Epithelial cell of prostate (primary cell): ENCODE measurements at regions not wholly inside any gene's neighbourhood (a gene's known extent, or its start where the extent isn't known, plus 50 kb on each side); places are given as distances from the start of the nearest gene placed in this dataset.

Experiments
- DNase-seq: peaks from one replicate; pipeline ENCODE4 v3.0.0-alpha.2; 2011; ENCODE audit warnings: low read depth, low spot score
- H3K27ac ChIP-seq: fragments of 450-650 bp; 2 replicates; pipeline ENCODE4 v1.5.1; 2017; ENCODE audit warnings: mild to moderate bottlenecking

DNA sequence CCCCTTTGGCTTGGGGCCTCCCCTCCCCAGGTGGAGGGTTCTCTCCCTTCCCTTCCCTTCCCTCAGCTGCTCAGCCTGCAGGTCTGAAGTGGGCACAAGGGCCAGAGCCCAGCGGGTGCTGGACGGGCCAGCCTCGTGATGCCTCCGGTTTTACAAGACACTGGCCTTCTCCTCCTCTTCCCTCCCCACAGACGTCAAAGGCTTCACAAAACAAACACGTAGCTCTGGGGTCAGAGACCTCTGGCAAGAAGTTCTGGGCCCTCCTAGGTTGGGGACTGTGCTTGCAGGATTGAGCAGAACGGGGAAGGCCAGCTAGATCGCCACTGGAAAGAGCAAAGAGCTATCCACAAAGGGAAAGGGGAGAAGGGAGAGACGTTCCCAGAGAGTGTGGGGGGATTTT is 81.4 kb upstream of the TPM1 start:
- DNase-seq = no peak
- no peak overlapping the region for H3K27ac ChIP-seq

DNA sequence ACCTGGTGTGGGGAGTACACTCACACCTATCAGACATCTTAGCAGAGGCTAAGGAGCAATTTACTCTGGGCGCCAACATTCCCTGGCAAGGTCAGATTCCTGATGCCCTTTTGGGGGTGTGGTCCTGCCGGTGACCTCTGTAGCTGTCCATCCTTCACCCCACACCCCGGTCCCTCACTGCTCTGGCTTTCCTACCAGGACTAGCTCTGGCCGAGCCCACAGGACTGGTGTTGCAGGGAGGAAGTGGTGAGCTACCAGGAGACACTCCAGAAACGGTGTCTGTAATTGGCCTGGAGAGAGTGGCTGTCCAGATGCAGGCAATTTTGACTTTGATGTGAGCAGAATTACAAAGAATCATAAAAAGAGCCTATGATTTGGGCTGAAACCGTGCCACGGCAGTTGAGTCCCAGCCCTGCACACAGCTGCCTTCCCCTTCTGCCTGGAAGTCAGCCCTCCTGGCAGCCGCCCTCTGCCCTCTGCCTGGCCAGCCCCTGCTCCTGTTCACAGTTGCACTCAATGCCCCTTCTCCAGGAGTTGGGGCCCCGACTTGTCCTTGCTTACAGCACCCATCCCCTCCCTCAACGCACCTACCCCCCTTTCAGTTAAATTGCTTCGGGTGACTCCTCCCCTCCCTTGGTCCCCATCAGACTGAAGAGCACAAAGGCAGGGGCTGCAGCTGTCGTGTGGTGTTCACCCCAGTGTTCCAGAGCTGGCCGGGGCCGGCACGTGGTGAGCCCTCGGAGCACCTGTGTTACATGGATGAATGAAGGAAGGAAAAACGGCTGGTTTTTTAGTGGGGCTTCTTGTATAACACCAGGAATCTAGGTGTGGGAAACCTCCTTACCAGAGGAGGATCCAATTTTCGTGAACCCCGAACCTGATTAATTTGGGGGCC is 80.2 kb upstream of the TPM1 start:
- no peak overlapping the region for H3K27ac ChIP-seq
- no peak for DNase-seq

DNA sequence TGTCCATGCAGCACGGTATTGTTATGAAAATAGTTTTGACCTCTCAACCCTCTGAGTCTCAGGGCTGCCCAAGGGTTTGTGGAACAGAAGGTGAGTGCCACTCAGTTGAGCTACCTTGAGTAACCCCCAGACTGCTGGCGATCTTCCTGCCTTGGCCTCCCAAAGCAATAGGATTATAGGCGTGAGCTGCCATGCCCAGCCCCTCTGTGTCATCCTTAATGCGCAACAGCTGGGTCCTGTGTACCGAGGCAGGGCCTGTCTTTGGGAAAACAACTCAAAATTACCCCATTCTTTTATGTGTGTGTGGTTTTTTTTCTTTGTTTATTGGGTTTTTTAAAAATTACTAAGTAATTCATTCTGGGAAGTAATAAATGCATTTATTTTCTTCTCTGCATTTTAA is 78.3 kb upstream of the TPM1 start:
- DNase-seq = no peak
- no peak overlapping the region for H3K27ac ChIP-seq

DNA sequence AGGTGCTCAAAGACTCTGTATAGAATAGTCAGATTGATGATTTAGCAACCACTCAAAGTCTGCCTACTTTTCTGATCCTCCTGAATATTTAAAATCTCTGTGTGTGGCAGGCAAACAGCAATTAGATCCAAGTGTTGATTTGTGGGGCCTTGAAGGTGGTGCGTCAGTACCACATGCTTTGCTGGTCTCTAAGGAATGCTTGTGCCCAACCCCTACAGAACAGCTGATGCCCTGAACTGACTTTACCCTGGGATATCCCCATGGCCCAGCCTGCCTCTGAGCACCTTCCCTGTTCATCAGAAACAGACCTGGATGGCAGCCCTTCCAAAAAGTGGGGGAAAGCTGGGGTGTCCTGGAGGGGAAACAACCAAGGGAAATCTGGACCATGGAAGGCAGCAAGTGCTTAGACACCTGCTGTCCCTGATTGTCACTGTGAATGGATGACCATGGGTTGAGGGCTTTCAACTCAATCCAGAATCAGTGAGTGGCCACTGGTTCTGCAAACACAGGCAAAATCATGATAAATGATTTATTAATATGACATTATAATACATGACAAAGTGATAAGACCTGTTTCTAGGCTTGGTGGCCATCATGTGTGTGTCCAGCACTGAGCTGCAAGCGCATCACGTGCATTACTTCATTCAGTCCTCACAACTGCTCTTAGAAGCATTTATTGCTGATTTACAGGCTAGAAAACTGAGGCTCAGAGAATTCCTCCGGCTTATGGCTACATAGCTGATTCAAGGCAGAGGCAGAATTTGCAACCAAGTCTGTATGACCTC is 76.1 kb upstream of the TPM1 start:
- H3K27ac ChIP-seq = no peak overlapping the region
- DNase-seq = no peak

DNA sequence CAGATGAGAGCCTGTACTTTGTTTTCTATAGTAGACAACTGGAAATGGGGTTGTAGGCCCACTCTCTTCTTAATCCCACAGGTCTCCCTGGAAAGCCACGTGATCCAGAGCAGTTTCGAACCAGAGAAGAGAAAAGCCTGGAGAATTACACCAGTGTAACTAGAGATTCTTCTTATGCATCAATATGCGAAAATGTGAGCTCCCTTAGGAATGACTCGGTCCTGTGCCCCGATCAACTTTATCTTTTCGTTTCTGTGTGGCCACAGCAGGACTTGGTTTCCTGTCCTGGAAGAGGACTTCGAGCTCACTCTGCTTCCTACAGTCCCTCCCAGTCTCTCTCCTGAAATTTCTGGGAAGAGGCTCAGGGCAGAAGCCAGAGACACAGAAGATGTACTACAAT is 73.8 kb upstream of the TPM1 start:
- DNase-seq = no peak
- H3K27ac ChIP-seq = no peak overlapping the region

DNA sequence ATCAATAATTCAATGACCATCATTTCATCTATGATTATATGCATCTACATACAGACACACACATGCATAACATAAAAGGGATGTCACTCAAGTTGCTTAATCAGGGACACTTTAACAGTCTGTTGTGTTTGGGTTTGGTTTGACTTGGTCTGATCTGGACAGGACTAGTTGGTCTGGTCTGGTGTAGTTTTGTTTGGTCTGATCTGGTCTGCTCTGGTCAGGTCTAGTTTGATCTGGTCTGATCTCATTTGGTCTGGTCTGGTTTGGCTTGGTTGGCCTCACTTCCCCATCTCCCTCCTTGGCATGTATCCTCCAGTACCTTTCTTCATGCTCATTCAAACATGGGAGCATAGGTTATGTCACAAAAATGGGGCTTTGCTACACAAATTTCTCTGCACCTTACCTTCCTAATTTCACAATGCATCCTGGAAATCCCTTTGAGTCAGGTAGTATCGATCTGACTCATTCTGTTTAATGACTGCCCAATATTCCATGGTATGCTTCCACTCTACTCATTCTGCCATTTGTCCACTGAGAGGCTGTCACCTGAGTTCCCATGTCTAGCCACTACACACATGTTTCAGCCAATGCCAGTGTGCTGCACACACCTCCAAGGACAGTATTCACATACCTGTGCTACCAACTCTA is 73.0 kb upstream of the TPM1 start:
- no peak overlapping the region for H3K27ac ChIP-seq
- DNase-seq = peak; percentile 18

DNA sequence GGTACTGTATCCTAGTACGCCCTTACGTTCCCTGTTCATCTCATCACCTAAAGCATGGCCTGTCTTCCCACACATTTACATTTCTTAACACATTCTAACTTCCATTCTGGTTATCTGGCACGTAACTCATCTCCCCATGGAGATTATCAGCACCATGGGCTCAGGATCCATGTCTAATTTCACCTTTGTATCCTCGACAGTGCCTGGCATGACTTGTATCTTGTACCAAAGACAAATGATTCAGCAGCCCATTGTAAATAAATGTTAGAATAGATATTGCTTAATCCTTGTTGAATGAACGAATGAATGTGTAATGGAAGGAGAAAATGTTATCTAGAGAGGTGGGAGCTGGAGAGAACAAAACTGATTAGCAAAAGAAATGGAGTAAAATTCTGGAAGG is 69.7 kb upstream of the TPM1 start:
- DNase-seq = peak; percentile 52
- no peak overlapping the region for H3K27ac ChIP-seq

DNA sequence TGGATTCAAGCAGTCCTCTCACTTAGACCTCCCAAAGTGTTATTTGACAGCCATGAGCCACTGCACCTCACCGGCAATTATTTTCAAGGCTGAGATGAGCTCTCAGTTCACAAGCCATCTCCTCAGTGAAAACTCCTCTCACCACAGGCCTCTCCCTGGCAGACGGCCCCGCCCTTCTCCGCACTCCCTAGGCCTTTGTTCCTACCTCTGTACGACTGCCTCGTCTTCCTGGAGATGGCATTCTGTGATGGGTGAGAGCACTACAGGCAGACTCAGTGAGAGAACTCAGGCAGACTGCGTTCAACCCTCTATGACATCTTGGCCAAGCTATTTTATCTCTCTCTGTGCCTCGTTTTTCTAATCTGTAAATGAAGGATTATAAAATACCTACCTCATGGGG is 67.0 kb upstream of the TPM1 start:
- DNase-seq = no peak
- no peak overlapping the region for H3K27ac ChIP-seq

DNA sequence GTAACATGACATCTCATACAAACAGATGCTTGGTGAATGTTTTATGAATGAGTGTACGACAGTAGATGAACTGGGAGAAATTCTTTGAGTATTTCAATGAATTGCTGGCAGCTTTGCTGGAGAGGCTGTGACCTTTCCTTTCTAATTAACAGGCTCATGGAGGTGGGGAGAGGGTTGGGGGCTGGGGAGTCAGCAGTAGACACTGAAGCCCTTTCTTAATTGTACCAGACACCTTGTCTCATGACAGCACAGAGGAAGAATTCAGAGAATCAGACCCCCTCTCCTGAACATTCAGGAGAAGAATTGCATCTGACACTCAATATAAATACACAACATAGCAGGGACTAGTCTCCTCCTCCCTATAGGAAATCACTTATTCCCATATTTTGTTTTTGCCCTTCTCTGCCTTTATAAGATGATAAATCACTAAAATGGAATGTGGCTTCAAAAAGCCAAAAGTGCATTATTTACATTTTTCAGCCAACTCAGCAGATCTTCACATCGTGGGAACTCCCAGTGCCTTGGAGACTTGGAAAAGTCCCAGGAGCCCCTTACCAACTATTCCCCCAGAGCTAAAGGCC is 66.2 kb upstream of the TPM1 start:
- H3K27ac ChIP-seq = no peak overlapping the region
- no peak for DNase-seq

DNA sequence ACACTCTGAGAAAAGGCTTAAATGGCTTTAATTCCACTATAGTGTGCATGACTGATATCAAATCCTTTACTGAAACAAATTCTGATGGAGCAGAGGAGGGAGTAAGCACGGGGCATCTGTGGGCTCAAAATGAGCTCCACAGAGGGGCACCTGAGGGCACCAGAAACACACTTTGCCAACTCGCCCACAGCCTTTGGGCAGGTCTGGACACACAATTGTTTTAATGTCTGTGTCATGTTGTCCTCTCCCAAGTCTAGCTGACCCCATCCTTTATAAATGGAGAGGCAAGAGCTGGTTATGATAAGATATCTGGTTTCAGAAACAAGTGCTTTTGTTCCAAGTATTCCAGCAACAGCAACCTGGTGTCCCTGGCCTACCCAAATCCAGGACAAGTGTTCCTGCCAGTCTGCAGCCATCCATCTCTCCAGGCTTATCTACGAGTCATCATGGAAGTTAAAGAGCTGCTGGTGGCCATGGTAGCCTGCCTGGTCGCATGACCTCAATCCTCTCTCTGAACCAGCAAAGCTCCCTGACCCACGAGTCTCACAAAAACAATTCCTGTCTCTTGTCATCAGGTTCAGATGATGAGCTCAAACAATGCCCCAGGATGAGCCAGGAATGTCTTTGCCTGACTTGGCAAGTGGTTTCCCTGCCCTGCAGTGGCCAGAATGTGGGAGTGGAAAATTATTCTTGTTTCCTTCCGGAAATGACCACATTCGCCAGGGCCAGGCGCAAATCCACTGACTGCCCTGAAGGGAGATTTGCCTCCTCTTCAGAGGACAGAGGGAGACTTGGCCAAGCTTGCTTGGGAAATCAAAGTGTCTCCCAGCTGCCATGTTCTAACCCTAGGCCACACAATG is 64.4 kb upstream of the TPM1 start:
- H3K27ac ChIP-seq = no peak overlapping the region
- DNase-seq = no peak

DNA sequence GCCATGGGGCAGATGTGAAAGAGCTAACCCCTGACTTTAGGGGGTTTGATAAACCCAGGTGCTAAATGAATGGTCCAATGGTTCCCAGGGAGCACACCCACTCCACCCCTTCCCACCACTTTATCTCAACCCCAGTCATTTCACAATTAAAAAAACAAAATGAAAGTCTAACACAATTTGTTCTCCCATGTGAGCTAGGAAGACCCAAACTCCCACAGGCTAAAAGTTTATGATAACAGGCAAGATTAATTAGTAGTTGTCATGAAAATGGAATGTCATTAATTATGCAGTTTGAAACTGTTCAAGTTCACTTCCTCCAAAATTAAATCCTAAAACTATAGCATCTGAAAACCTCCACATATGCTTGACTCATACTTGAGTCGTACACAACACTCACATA is 63.3 kb upstream of the TPM1 start:
- H3K27ac ChIP-seq = no peak overlapping the region
- no peak for DNase-seq

DNA sequence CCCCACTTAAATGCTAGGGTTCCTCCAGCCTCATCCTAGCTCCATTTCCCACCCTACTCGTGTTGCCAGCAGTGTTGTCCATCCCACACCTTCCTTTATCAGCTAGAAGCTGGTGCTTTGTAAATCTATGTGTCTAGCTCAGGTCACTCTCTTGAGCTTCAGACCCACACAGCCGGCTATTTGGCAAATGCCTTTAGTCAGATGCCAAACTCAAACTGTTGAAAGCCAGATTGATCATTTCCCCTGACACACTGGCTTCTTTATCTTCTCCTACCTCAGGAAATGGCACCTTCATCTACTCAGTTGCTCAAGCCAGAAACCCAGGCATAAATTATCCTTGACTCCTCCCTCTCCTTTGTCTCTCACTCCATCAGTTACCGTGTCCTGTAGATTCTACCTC is 61.5 kb upstream of the TPM1 start:
- DNase-seq = no peak
- H3K27ac ChIP-seq = no peak overlapping the region

DNA sequence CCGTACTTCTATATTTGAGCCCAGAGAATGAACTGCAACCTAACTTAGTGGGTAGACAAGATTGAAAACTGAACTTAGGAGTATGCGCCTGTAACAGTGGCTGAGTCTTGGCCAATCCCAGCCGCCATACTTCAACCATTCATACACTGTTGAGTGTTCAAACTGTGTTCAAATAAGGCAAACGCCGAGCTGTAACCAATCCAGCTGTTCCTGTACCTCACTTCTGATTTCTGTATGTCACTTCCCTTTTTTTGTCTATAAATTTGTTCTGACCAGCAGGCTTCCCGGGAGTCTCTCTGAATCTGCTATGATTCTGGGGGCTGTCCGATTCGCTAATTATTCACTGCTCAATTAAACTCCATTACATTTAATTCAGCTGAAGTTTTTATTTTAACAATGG is 58.6 kb upstream of the TPM1 start:
- H3K27ac ChIP-seq = no peak overlapping the region
- DNase-seq = no peak

DNA sequence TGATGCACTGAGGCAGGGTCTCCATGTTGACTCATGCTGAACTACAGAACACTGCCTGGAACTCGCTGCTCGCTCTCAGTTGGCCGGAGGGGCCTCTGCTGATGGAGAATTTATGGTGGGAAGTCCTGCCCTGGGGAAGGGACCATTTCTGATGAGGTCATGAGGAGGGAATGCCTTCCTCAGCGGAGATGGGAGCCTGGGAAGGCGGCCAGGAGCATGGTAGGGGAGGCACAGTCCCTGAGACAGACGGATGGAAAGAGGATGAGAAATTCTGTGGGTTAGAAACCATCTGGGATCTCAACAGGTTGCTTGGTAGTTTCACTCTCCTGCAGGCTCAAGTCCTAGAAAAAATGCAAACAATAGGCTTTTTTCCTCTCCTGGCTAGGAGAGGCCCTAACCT is 56.8 kb upstream of the TPM1 start:
- no peak overlapping the region for H3K27ac ChIP-seq
- DNase-seq = no peak

DNA sequence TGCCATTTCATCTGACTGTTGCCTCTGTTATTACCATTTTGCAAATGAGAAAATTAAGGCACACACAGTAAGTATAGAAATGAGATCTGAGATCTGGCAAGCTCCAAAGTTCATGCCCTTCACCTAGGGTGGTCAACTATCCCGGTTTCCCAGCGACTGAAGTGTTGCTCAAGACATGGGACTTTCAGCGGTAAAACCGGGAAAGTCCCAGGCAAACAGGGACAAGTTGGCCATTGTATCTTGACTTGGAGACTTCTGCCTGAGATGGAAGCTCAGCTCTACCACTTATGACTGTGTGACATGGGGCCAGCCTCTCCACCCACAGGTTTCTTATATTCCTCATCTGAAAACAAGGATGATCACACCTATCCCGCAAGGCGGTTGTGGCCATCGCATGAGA is 55.6 kb upstream of the TPM1 start:
- H3K27ac ChIP-seq = no peak overlapping the region
- DNase-seq = no peak

DNA sequence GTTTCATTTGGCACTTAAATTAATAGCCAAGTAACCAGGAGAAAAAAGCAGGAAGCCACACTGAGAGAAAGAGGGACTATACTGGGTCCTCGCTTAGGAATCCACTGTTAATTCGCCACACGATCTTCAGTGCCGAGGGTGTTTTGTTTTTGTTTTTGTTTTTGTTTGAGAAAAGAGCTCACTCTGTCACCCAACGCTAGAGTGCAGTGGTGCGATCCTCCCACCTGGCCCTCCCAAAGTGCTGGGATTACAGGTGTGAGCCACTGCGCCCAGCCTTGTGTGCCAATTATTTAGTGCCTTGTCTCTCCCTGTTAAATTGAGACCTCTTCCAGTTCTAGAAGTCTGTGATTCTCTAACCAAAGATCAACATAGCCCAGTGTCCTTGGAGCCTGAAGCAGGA is 53.8 kb upstream of the TPM1 start:
- H3K27ac ChIP-seq = no peak overlapping the region

DNA sequence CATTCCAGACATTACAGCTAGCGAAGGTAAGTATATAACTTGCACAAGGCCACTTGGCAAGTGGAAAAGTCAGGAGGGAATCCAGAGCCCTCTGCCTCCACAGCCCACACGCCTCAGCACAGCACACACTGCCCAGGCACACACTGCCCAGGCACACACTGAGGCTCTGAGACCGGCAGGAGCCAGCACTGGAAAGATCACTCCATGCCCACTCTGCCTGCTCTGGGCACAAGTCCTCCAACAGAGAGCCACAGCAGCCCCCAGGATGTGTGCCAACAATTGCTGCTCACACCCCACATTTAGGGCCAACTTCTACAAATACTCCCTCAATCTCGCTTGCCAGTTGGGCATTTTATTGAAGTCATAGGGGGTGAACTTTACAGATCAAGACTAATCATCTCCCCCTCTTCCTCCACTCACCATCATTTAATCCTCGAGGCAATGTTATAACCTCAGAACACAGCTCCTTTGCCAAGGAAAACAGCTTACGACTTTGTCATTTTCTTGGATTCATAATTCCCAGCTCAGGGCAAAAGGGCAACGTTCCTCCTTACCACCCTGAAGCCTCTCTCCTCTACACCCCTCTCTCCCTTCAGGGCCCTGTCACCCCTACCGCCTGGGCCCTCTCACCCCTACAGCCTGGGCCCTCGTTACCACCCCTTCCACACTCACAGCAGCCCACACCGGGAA is 53.0 kb upstream of the TPM1 start:
- no peak overlapping the region for H3K27ac ChIP-seq
- DNase-seq = no peak

More for the DNA sequence above, 53.8 kb upstream of the TPM1 start:
- no peak for DNase-seq

DNA sequence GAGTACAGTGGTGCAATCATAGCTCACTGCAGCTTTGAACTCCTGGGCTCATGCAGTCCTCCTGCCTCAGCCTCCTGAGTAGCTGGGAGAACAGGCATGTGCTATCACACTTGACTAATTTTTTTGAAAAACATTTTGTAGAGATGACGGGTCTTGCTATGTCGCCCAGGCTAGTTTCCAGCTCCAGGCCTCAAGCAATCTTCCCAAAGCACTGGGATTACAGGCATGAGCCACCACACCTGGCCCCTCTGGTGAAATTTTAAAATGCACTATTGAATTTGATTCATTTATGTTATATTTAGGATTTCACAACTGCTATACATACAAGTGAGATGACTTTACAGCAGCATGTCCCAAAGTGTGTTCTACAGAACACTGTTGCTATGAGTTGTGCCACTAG is 50.8 kb upstream of the TPM1 start:
- no peak overlapping the region for H3K27ac ChIP-seq
- DNase-seq = no peak

DNA sequence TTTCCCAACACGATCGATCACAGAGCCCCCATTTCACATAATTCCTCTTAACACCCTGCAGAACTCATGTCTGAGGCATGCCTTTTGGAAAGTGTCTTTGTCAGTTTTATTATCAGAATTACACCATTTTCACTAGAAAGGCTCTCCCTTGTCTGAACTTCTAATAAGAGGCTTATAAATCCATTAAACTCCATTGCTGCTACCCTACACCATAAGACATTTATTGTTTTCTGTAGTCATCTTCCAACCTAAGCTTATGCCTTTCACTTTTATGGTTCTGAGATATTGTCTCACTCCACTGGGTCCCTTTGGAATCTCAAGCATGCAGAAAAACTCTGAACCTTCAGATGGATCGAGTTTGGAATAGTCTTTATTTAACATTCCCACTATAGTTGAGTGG is 50.2 kb upstream of the TPM1 start:
- no peak for DNase-seq
- no peak overlapping the region for H3K27ac ChIP-seq
